Endothelial cell of umbilical vein (primary cell): ENCODE measurements at regions not wholly inside any gene's neighbourhood (a gene's known extent, or its start where the extent isn't known, plus 50 kb on each side); places are given as distances from the start of the nearest gene placed in this dataset.

ENCODE experiments used
- BruUV-seq: library from RNA; stranded (reverse); fragments of 400-500 nt; replicated peaks from 2 replicates; lab custom pipeline; 2021; lab: Mats Ljungman, UMichigan
- CTCF ChIA-PET: fragments of 300-600, 350-600 bp; sonication (Branson Sonifier 250); formaldehyde crosslinking; loops from one replicate; lab custom pipeline; 2021; ENCODE audit warnings: antibody characterized with exemption, inconsistent platforms; lab: Charles Lee
- POLR2A ChIA-PET: fragments of 300-600, 350-600 bp; sonication (Branson Sonifier 250); formaldehyde crosslinking; loops from one replicate; lab custom pipeline; 2021; ENCODE audit warnings: antibody characterized with exemption, inconsistent platforms; lab: Charles Lee
- DNase-seq: peaks from one replicate; pipeline ENCODE4 v3.0.0-alpha.2; 2011; ENCODE audit warnings: low read depth, low spot score
- FAIRE-seq: peaks from 2 replicates; lab custom pipeline; 2011; peaks lifted over from hg19 to GRCh38; lab: Jason Lieb, UNC
- H2AFZ ChIP-seq: 2 replicates; pipeline ENCODE4 v1.6.0; 2012; ENCODE audit warnings: low read depth, low read length, control low read depth, inconsistent platforms
- H3K27ac ChIP-seq: 2 replicates; pipeline ENCODE4 v1.5.1; 2011; ENCODE audit warnings: low read depth, mild to moderate bottlenecking, control low read depth, low read length, moderate library complexity; ENCODE audit not compliant: insufficient read depth
- H3K27me3 ChIP-seq, 2 experiments: 2 replicates each; pipeline versions ENCODE4 v1.6.0 to v1.6.1; 2011; ENCODE audit warnings: low read length in 2 of 2, mixed read lengths in 1 of 2; ENCODE audit not compliant: control insufficient read depth in 2 of 2, insufficient read depth in 2 of 2
- H3K36me3 ChIP-seq, 2 experiments: 2 replicates in 1 of 2; 3 replicates in 1 of 2; pipeline ENCODE4 v1.5.1; 2011; ENCODE audit warnings: low read length in 2 of 2, mild to moderate bottlenecking in 1 of 2, moderate library complexity in 1 of 2; ENCODE audit not compliant: control insufficient read depth in 2 of 2, insufficient read depth in 2 of 2; ENCODE audit errors: extremely low read depth in 1 of 2
- H3K4me1 ChIP-seq: 3 replicates; pipeline ENCODE4 v1.5.1; 2011; ENCODE audit warnings: mild to moderate bottlenecking, low read length; ENCODE audit not compliant: control insufficient read depth, insufficient read depth; ENCODE audit errors: extremely low read depth
- H3K4me2 ChIP-seq: 2 replicates; pipeline ENCODE4 v1.6.1; 2011; ENCODE audit warnings: low read length, control low read depth, mixed read lengths; ENCODE audit not compliant: insufficient read depth
- H3K4me3 ChIP-seq, 3 experiments: fragments of 200-600 bp in 1 of 3; sonication (generic), shearing (Covaris generic) in 1 of 3; replicated peaks in 1 of 3; 2 replicates each; pipeline ENCODE4 v1.5.1; 2011 to 2016; ENCODE audit warnings: control low read depth in 3 of 3, low read length in 3 of 3, mild to moderate bottlenecking in 2 of 3, inconsistent platforms in 1 of 3, low read depth in 1 of 3, moderate library complexity in 1 of 3; ENCODE audit not compliant: insufficient read depth in 1 of 3
- H3K79me2 ChIP-seq: 2 replicates; pipeline ENCODE4 v1.6.0; 2012; ENCODE audit warnings: low read length, inconsistent platforms; ENCODE audit not compliant: control insufficient read depth, insufficient read depth
- H3K9ac ChIP-seq: replicated peaks from 2 replicates; pipeline ENCODE3; 2011; ENCODE audit warnings: low read length, control low read depth; ENCODE audit not compliant: insufficient read depth; ENCODE audit errors: extremely low read depth
- H3K9me1 ChIP-seq: replicated peaks from 3 replicates; pipeline ENCODE4 v1.6.0; 2011; ENCODE audit warnings: mild to moderate bottlenecking, low read length; ENCODE audit not compliant: control insufficient read depth, insufficient read depth; ENCODE audit errors: extremely low read depth
- H3K9me3 ChIP-seq: replicated peaks from 2 replicates; pipeline ENCODE4 v1.5.1; 2012; ENCODE audit warnings: low read length, inconsistent platforms; ENCODE audit not compliant: control insufficient read depth, insufficient read depth
- H4K20me1 ChIP-seq: replicated peaks from 2 replicates; pipeline ENCODE3; 2011; ENCODE audit warnings: mild to moderate bottlenecking, low read length; ENCODE audit not compliant: control insufficient read depth, insufficient read depth; ENCODE audit errors: extremely low read depth
- EZH2 ChIP-seq: IDR thresholded peaks from 2 replicates; pipeline ENCODE4 v1.6.1; 2012; ENCODE audit warnings: borderline replicate concordance, low read depth, mild to moderate bottlenecking, moderate library complexity, low read length, inconsistent platforms; ENCODE audit not compliant: severe bottlenecking
- GATA2 ChIP-seq: IDR thresholded peaks from 2 replicates; pipeline ENCODE4 v1.7.0; 2011; ENCODE audit warnings: low read depth, mild to moderate bottlenecking, moderate library complexity, mixed read lengths, low read length; ENCODE audit not compliant: insufficient read length, insufficient read depth
- JUN ChIP-seq: IDR thresholded peaks from 2 replicates; pipeline ENCODE4 v1.6.1; 2011; ENCODE audit warnings: borderline replicate concordance, low read depth; ENCODE audit not compliant: insufficient read length, insufficient read depth
- MAX ChIP-seq: IDR thresholded peaks from 2 replicates; pipeline ENCODE4 v1.6.1; 2011; ENCODE audit not compliant: insufficient read depth, insufficient read length
- MYC ChIP-seq: IDR thresholded peaks from one replicate; pipeline ENCODE4 v1.6.1; 2011; ENCODE audit warnings: mild to moderate bottlenecking, low read depth, low read length
- POLR2A ChIP-seq: IDR thresholded peaks from 2 replicates; pipeline ENCODE4 v1.6.1; 2012; ENCODE audit warnings: low read depth, mild to moderate bottlenecking, control low read depth, low read length
- dilution Hi-C: fragments of 300-500 bp; cut with MboI; formaldehyde crosslinking; loops from one replicate; pipeline ENCODE4 v1.15.0; 2019; ENCODE audit warnings: low sequenced_read_pairs; ENCODE audit not compliant: extremely low pct_ligation_motif_present
- intact Hi-C: fragments of 100-400 bp; cut with micrococcal nuclease; formaldehyde crosslinking; loops from one replicate; pipeline ENCODE4 v1.10.0; 2022

GRCh38 chrX:117095393-117095792 is 632.6 kb upstream of the CT83 start:
- H3K79me2 ChIP-seq: no peaks in the 10 kb centered on the region
- dilution Hi-C loops: no loop called here
- H3K36me3 ChIP-seq: no peaks in the 10 kb centered on the region
- no peaks in the 10 kb centered on the region for H4K20me1 ChIP-seq
- H3K9me3 ChIP-seq: peaks cover 2% of the 10 kb centered on the region
- no peak overlapping the region for H3K4me2 ChIP-seq
- BruUV-seq: no TSS peak
- no peaks in the 10 kb centered on the region for H3K27me3 ChIP-seq
- H3K9me1 ChIP-seq: no peaks in the 10 kb centered on the region
- CTCF ChIA-PET: no interaction called here
- intact Hi-C loops: no loop called here
- TF ChIP-seq MAX: no peak
- no peaks in the 10 kb centered on the region for H3K4me1 ChIP-seq
- H3K9ac ChIP-seq: no peak overlapping the region
- FAIRE-seq (no peak), DNase-seq (no peak)
- H3K27ac ChIP-seq: no peak overlapping the region
- H2AFZ ChIP-seq: no peak overlapping the region
- POLR2A ChIA-PET: no interaction called here
- no peak overlapping the region for H3K4me3 ChIP-seq

GRCh38 chrX:117094149-117094548 is 631.4 kb upstream of the CT83 start:
- no TSS peak for BruUV-seq
- TF ChIP-seq POLR2A: no peak
- no peak for TF ChIP-seq EZH2
- TF ChIP-seq GATA2: no peak
- TF ChIP-seq MYC: no peak
- TF ChIP-seq JUN: no peak
- TF ChIP-seq MAX: no peak
- H3K79me2 ChIP-seq: no peaks in the 10 kb centered on the region
- H3K9ac ChIP-seq: no peak overlapping the region
- H3K4me1 ChIP-seq: no peaks in the 10 kb centered on the region
- FAIRE-seq (no peak), DNase-seq (no peak)
- CTCF ChIA-PET: no interaction called here
- no peak overlapping the region for H3K4me2 ChIP-seq
- dilution Hi-C loops (no loop called here), intact Hi-C loops (no loop called here)
- no peaks in the 10 kb centered on the region for H3K27me3 ChIP-seq
- POLR2A ChIA-PET: no interaction called here
- H3K36me3 ChIP-seq: no peaks in the 10 kb centered on the region
- H2AFZ ChIP-seq: no peak overlapping the region
- no peak overlapping the region for H3K27ac ChIP-seq
- no peaks in the 10 kb centered on the region for H3K9me1 ChIP-seq
- no peak overlapping the region for H3K4me3 ChIP-seq
- no peaks in the 10 kb centered on the region for H4K20me1 ChIP-seq
- H3K9me3 ChIP-seq: peaks cover 2% of the 10 kb centered on the region
